ENCODE measurements at regions not wholly inside any gene's neighbourhood (a gene's known extent, or its start where the extent isn't known, plus 50 kb on each side); places are given as distances from the start of the nearest gene placed in this dataset.
"Not testable (repeated sequence)": the region's sequence is repeated elsewhere in the genome, so short reads cannot be mapped to it uniquely, and the experiment has no call there.

- H3K27ac Mint-ChIP-seq = no peak overlapping the region
- H3K9me3 Mint-ChIP-seq = peaks cover 5% of the 10 kb centered on the region
Observed at GRCh38 chr13:100980171-100980570, 305.6 kb upstream of the TMTC4 start.

DNA sequence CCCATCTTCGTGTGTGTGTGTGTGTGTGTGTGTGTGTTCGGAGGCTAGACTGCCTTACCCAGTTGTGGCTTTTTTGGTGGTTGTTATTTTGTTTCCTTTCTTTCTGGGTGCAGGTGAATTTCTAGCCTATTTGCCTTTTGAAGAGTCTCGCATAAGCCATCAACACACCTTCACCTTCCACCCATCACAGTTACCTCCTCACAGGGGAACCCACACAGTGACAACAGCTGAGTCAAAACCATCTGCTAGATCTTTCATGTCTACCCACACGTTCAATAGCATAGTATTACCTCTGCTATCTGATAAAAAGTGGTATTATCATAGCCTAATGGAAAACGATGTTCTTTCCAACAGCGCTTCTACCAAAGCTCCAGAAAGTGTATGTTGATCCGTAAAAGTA is 303.2 kb upstream of the TMTC4 start:
- H3K27me3 Mint-ChIP-seq (ENCODE audit: insufficient read depth, low read depth) = no peaks in the 10 kb centered on the region

More at GRCh38 chr13:100980171-100980570, 305.6 kb upstream of the TMTC4 start:
- Mint-ChIP-seq H3K36me3 (no peaks in the 10 kb centered on the region), H3K4me3 (no peak overlapping the region), H3K4me1 (peaks cover 16% of the 10 kb centered on the region), H3K27me3 (ENCODE audit: insufficient read depth, low read depth) (no peaks in the 10 kb centered on the region)
- Histone ChIP-seq H3K4me1 (no peaks in the 10 kb centered on the region), H3K4me2 (no peak overlapping the region), H3K27me3 (no peaks in the 10 kb centered on the region), H3K9ac (no peak overlapping the region), H3K36me3 (no peaks in the 10 kb centered on the region), H4K20me1 (ENCODE audit: low read depth) (no peaks in the 10 kb centered on the region), H3K79me2 (ENCODE audit: low read depth) (no peaks in the 10 kb centered on the region), H2AFZ (replicated peaks) (no peak overlapping the region), H3K4me3 (no peak overlapping the region), H3K27ac (no peak overlapping the region), H3F3A (ENCODE audit: low read depth) (no peaks in the 10 kb centered on the region), H3K9me3 (ENCODE audit: low read depth) (no peaks in the 10 kb centered on the region)
- no peak for DNase-seq (ENCODE audit: low spot score)
- TF ChIP-seq, protein P1, sequence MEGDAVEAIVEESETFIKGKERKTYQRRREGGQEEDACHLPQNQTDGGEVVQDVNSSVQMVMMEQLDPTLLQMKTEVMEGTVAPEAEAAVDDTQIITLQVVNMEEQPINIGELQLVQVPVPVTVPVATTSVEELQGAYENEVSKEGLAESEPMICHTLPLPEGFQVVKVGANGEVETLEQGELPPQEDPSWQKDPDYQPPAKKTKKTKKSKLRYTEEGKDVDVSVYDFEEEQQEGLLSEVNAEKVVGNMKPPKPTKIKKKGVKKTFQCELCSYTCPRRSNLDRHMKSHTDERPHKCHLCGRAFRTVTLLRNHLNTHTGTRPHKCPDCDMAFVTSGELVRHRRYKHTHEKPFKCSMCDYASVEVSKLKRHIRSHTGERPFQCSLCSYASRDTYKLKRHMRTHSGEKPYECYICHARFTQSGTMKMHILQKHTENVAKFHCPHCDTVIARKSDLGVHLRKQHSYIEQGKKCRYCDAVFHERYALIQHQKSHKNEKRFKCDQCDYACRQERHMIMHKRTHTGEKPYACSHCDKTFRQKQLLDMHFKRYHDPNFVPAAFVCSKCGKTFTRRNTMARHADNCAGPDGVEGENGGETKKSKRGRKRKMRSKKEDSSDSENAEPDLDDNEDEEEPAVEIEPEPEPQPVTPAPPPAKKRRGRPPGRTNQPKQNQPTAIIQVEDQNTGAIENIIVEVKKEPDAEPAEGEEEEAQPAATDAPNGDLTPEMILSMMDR (IDR thresholded peaks at IDR 0.05) = no peak
- TF ChIP-seq EZH2 (IDR thresholded peaks at IDR 0.05) (no peak), EZH2phosphoT487 (IDR thresholded peaks at IDR 0.05) (no peak)

DNA sequence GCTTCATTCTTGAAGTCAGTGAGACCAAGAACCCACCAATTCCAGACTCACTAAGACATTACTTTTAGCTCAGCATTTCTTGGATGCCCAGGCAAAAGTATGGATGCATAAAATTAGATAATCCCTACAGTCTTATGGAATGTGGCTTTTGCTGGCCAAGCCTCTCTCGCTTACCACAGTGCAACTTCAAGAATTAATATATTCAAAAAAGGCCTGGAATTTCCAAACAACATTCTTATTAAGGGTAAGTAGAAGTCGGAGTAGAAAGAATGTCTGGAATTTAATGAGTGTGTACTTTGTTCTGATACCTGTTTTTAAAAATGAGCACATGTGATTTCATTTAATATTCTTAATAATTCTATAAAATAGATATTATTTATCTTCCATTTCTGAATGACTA is 302.4 kb upstream of the TMTC4 start:
- DNase-seq (ENCODE audit: low spot score) = no peak
- H3K27me3 Mint-ChIP-seq (ENCODE audit: insufficient read depth, low read depth) = no peaks in the 10 kb centered on the region
- Histone ChIP-seq H3K27ac (no peak overlapping the region), H3K9ac (no peak overlapping the region), H2AFZ (replicated peaks) (no peak overlapping the region), H3K4me3 (no peak overlapping the region), H3K79me2 (ENCODE audit: low read depth) (no peaks in the 10 kb centered on the region), H3K4me2 (no peak overlapping the region), H3F3A (ENCODE audit: low read depth) (no peaks in the 10 kb centered on the region), H3K4me1 (no peaks in the 10 kb centered on the region), H4K20me1 (ENCODE audit: low read depth) (no peaks in the 10 kb centered on the region), H3K9me3 (ENCODE audit: low read depth) (no peaks in the 10 kb centered on the region), H3K27me3 (no peaks in the 10 kb centered on the region), H3K36me3 (peaks cover under 1% of the 10 kb centered on the region)
- H3K4me3 Mint-ChIP-seq = no peak overlapping the region
- peaks cover 6% of the 10 kb centered on the region for H3K4me1 Mint-ChIP-seq
- TF ChIP-seq EZH2 (IDR thresholded peaks at IDR 0.05) = no peak
- TF ChIP-seq, protein P1 (IDR thresholded peaks at IDR 0.05) = no peak
- TF ChIP-seq EZH2phosphoT487 (IDR thresholded peaks at IDR 0.05) = no peak
- H3K36me3 Mint-ChIP-seq = no peaks in the 10 kb centered on the region
- peaks cover 9% of the 10 kb centered on the region for H3K9me3 Mint-ChIP-seq
- H3K27ac Mint-ChIP-seq = no peak overlapping the region

More for the DNA sequence above, 303.2 kb upstream of the TMTC4 start:
- Histone ChIP-seq H4K20me1 (ENCODE audit: low read depth) (no peaks in the 10 kb centered on the region), H3K4me1 (no peaks in the 10 kb centered on the region), H3K36me3 (no peaks in the 10 kb centered on the region), H3K4me2 (no peak overlapping the region), H3K9ac (no peak overlapping the region), H3K27ac (no peak overlapping the region), H3K4me3 (no peak overlapping the region), H3K27me3 (no peaks in the 10 kb centered on the region), H3K79me2 (ENCODE audit: low read depth) (no peaks in the 10 kb centered on the region), H3F3A (ENCODE audit: low read depth) (no peaks in the 10 kb centered on the region), H3K9me3 (ENCODE audit: low read depth) (no peaks in the 10 kb centered on the region), H2AFZ (replicated peaks) (no peak overlapping the region)
- no peak overlapping the region for H3K27ac Mint-ChIP-seq
- no peak for DNase-seq (ENCODE audit: low spot score)
- peaks cover 5% of the 10 kb centered on the region for H3K9me3 Mint-ChIP-seq
- no peak overlapping the region for H3K4me3 Mint-ChIP-seq
- TF ChIP-seq EZH2phosphoT487 (IDR thresholded peaks at IDR 0.05) (no peak), EZH2 (IDR thresholded peaks at IDR 0.05) (no peak)
- TF ChIP-seq, protein P1 (IDR thresholded peaks at IDR 0.05) = no peak
- no peaks in the 10 kb centered on the region for H3K36me3 Mint-ChIP-seq
- peaks cover 6% of the 10 kb centered on the region for H3K4me1 Mint-ChIP-seq

GRCh38 chr13:100975666-100976065 is 301.1 kb upstream of the TMTC4 start:
- not testable (repeated sequence) for H3K36me3 Mint-ChIP-seq

More at GRCh38 chr13:100975666-100976065, 301.1 kb upstream of the TMTC4 start:
- not testable (repeated sequence) for H3K4me2 ChIP-seq; H3K27me3 Mint-ChIP-seq (ENCODE audit: insufficient read depth, low read depth); DNase-seq (ENCODE audit: low spot score); H3K4me3 Mint-ChIP-seq; H3K9me3 Mint-ChIP-seq; H3F3A ChIP-seq (ENCODE audit: low read depth); H3K4me1 ChIP-seq; H3K36me3 ChIP-seq; H2AFZ ChIP-seq (replicated peaks); H3K27ac ChIP-seq; H3K79me2 ChIP-seq (ENCODE audit: low read depth); H3K9me3 ChIP-seq (ENCODE audit: low read depth); H3K4me1 Mint-ChIP-seq; H4K20me1 ChIP-seq (ENCODE audit: low read depth); H3K4me3 ChIP-seq; H3K27me3 ChIP-seq; H3K27ac Mint-ChIP-seq; H3K9ac ChIP-seq
